SK-N-SH (cell line): ENCODE measurements at regions not wholly inside any gene's neighbourhood (a gene's known extent, or its start where the extent isn't known, plus 50 kb on each side); places are given as distances from the start of the nearest gene placed in this dataset.

Experiments
- CTCF ChIA-PET: fragments of 300-600, 350-600 bp; formaldehyde crosslinking; extraction: SDS; loops from one replicate; lab custom pipeline; 2021; lab: Yijun Ruan, JAX
- POLR2A ChIA-PET: fragments of 350-600 bp; sonication (Branson Sonifier 250); formaldehyde crosslinking; extraction: SDS; loops from one replicate; lab custom pipeline; 2020; ENCODE audit warnings: antibody characterized with exemption, inconsistent platforms; lab: Yijun Ruan, JAX
- DNase-seq: peaks from one replicate; pipeline ENCODE4 v3.0.0; 2012
- H2AFZ ChIP-seq: fragments of 200-600 bp; sonication (generic); 2 replicates; pipeline ENCODE4 v1.8.1; 2016; ENCODE audit warnings: antibody characterized with exemption, mild to moderate bottlenecking, low read depth
- H3F3A ChIP-seq: fragments of 200-600 bp; sonication (generic); replicated peaks from 2 replicates; pipeline ENCODE3; 2016; ENCODE audit warnings: antibody characterized with exemption, mild to moderate bottlenecking; ENCODE audit not compliant: insufficient read depth
- H3K27ac ChIP-seq, 2 experiments: fragments of 200-500 bp in 1 of 2; fragments of 200-600 bp in 1 of 2; sonication (Bioruptor generic) in 1 of 2; sonication (generic), shearing (Covaris generic) in 1 of 2; 2 replicates each; pipeline versions ENCODE4 v1.5.1 to v1.6.1; 2014 to 2016; ENCODE audit warnings: low read depth in 2 of 2, inconsistent platforms in 1 of 2, low read length in 1 of 2, mild to moderate bottlenecking in 1 of 2, mixed read lengths in 1 of 2
- H3K27me3 ChIP-seq: fragments of 200-600 bp; sonication (generic), shearing (Covaris generic); 2 replicates; pipeline ENCODE4 v1.6.1; 2016; ENCODE audit warnings: mixed run types; ENCODE audit not compliant: insufficient read depth
- H3K36me3 ChIP-seq, 2 experiments: fragments of 200-500 bp in 1 of 2; fragments of 200-600 bp in 1 of 2; sonication (Bioruptor generic) in 1 of 2; sonication (generic) in 1 of 2; replicated peaks in 1 of 2; 2 replicates each; pipeline versions ENCODE3 to v1.5.1; 2014 to 2016; ENCODE audit warnings: low read length in 1 of 2, mild to moderate bottlenecking in 1 of 2; ENCODE audit not compliant: insufficient read depth in 2 of 2, control insufficient read depth in 1 of 2
- H3K4me1 ChIP-seq, 2 experiments: fragments of 200-500 bp in 1 of 2; fragments of 200-600 bp in 1 of 2; sonication (Bioruptor generic) in 1 of 2; sonication (generic), shearing (Covaris generic) in 1 of 2; 2 replicates each; pipeline versions ENCODE4 v1.5.1 to v1.6.1; 2014 to 2016; ENCODE audit warnings: low read depth in 1 of 2, low read length in 1 of 2, mixed run types in 1 of 2; ENCODE audit not compliant: insufficient read depth in 2 of 2, control insufficient read depth in 1 of 2
- H3K4me2 ChIP-seq: fragments of 200-600 bp; sonication (generic), shearing (Covaris generic); 2 replicates; pipeline ENCODE4 v1.6.1; 2017; ENCODE audit warnings: mixed run types
- H3K4me3 ChIP-seq, 2 experiments: fragments of 200-500 bp in 1 of 2; fragments of 200-600 bp in 1 of 2; sonication (Bioruptor generic) in 1 of 2; sonication (generic), shearing (Covaris generic) in 1 of 2; 2 replicates each; pipeline versions ENCODE4 v1.5.1 to v1.8.1; 2014 to 2016; ENCODE audit warnings: low read depth in 2 of 2, inconsistent platforms in 1 of 2, low read length in 1 of 2, mild to moderate bottlenecking in 1 of 2, mixed read lengths in 1 of 2, moderate library complexity in 1 of 2
- H3K79me2 ChIP-seq: fragments of 200-600 bp; sonication (generic); 2 replicates; pipeline ENCODE4 v1.8.1; 2017; ENCODE audit warnings: mild to moderate bottlenecking; ENCODE audit not compliant: insufficient read depth
- H3K9ac ChIP-seq: fragments of 200-600 bp; sonication (generic); 2 replicates; pipeline ENCODE4 v1.6.1; 2017; ENCODE audit warnings: mixed run types
- H3K9me2 ChIP-seq: fragments of 200-600 bp; sonication (generic); 2 replicates; pipeline ENCODE4 v1.6.1; 2017; ENCODE audit warnings: mixed run types
- H3K9me3 ChIP-seq: fragments of 200-600 bp; sonication (generic); 2 replicates; pipeline ENCODE4 v1.6.1; 2017; ENCODE audit warnings: mixed run types, mild to moderate bottlenecking, moderate library complexity
- H4K20me1 ChIP-seq: fragments of 200-600 bp; sonication (generic); 2 replicates; pipeline ENCODE4 v1.6.1; 2017; ENCODE audit warnings: mild to moderate bottlenecking, mixed run types; ENCODE audit not compliant: insufficient read depth
- EP300 ChIP-seq, 2 experiments: IDR thresholded peaks; 2 replicates each; pipeline versions ENCODE4 v1.4.0 to v1.6.1; 2012; ENCODE audit warnings: borderline replicate concordance in 1 of 2, low read depth in 1 of 2, low read length in 1 of 2
- FOSL2 ChIP-seq: IDR thresholded peaks from 2 replicates; pipeline ENCODE4 v1.4.0; 2012; ENCODE audit warnings: low read depth, mild to moderate bottlenecking, moderate library complexity, borderline replicate concordance
- GATA2 ChIP-seq: sonication (generic); formaldehyde crosslinking; IDR thresholded peaks from 2 replicates; pipeline ENCODE4 v1.5.0; 2020; ENCODE audit warnings: mild to moderate bottlenecking, missing genetic modification reagents
- POLR2AphosphoS5 ChIP-seq: IDR thresholded peaks from 2 replicates; pipeline ENCODE4 v1.6.1; 2012; ENCODE audit warnings: low read depth, low read length
- RFX5 ChIP-seq: IDR thresholded peaks from 2 replicates; pipeline ENCODE4 v1.6.1; 2012; ENCODE audit warnings: mild to moderate bottlenecking, improper control_type of control experiment, low read length
- SIN3A ChIP-seq: IDR thresholded peaks from 2 replicates; pipeline ENCODE4 v1.6.1; 2012; ENCODE audit warnings: low read depth, mild to moderate bottlenecking, low read length, moderate library complexity, borderline replicate concordance
- SMC3 ChIP-seq: IDR thresholded peaks from 2 replicates; pipeline ENCODE4 v1.6.1; 2012; ENCODE audit warnings: low read depth, low read length, improper control_type of control experiment
- WGBS: methylation state at CpG from one replicate; pipeline ENCODE4 v1.1.6; 2017; ENCODE audit warnings: low lambda C conversion rate; 5-methylcytosine and 5-hydroxymethylcytosine counted together
- TF ChIP-seq, protein P1 (sequence below): IDR thresholded peaks from 2 replicates; pipeline ENCODE4 v1.4.0; 2012; ENCODE audit warnings: low read depth, borderline replicate concordance
- TF ChIP-seq, protein P2 (sequence below): IDR thresholded peaks from 2 replicates; pipeline ENCODE4 v1.4.0; 2012; ENCODE audit warnings: low read depth
- TF ChIP-seq, protein P3 (sequence below): fragments of 150-350 bp; IDR thresholded peaks from 2 replicates; pipeline ENCODE4 v1.6.1; 2016; ENCODE audit warnings: mild to moderate bottlenecking, low read depth, low read length

DNA sequence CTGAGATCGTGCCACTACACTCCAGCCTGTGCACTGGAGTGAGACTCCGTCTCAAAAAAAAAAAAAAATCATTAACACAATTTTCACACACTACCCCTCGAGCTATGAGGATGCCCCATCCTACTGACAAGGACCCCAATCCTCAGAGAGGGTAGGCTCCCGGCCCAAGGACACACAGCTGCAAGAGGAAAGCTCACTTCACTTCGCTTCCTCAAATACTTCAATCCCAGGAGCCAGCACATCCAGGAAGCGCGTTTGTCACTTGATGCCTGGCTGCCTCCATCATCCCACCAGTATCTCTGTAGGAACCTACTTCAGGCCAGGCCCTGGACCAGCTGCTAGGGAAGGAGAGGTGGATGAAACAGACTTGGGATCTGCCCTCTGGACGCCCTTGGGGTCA lies 144.0 kb downstream of the CRYBB2 start:
- ChIA-PET CTCF (interaction anchor here (1.1 to 1.5 kb wide), 3 partner anchors 12 to 409 kb away, joined by 3 to 4 read pairs (median 3); no protein-coding TSS in a partner anchor), POLR2A (no interaction called here)
- Histone ChIP-seq H3K9ac (no peak overlapping the region), H3F3A (no peaks in the 10 kb centered on the region), H3K27me3 (no peaks in the 10 kb centered on the region), H3K4me3 (no peak overlapping the region), H3K9me2 (no peaks in the 10 kb centered on the region), H3K36me3 (no peaks in the 10 kb centered on the region), H3K4me1 (no peaks in the 10 kb centered on the region; a peak in 1 of 4 replicates), H4K20me1 (no peaks in the 10 kb centered on the region), H2AFZ (no peak overlapping the region), H3K9me3 (no peaks in the 10 kb centered on the region), H3K4me2 (no peak overlapping the region), H3K27ac (no peak overlapping the region), H3K79me2 (no peaks in the 10 kb centered on the region)
- no peak for DNase-seq
- no peak for TF ChIP-seq FOSL2
- TF ChIP-seq, protein P1, sequence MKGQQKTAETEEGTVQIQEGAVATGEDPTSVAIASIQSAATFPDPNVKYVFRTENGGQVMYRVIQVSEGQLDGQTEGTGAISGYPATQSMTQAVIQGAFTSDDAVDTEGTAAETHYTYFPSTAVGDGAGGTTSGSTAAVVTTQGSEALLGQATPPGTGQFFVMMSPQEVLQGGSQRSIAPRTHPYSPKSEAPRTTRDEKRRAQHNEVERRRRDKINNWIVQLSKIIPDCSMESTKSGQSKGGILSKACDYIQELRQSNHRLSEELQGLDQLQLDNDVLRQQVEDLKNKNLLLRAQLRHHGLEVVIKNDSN: no peak
- no peak for TF ChIP-seq POLR2AphosphoS5
- TF ChIP-seq, protein P2, sequence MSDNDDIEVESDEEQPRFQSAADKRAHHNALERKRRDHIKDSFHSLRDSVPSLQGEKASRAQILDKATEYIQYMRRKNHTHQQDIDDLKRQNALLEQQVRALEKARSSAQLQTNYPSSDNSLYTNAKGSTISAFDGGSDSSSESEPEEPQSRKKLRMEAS: no peak
- TF ChIP-seq EP300 (IDR thresholded peaks at IDR 0.05; ENCODE audit: borderline replicate concordance in 1 of 2, low read depth in 1 of 2, low read length in 1 of 2): no peak
- TF ChIP-seq, protein P3, sequence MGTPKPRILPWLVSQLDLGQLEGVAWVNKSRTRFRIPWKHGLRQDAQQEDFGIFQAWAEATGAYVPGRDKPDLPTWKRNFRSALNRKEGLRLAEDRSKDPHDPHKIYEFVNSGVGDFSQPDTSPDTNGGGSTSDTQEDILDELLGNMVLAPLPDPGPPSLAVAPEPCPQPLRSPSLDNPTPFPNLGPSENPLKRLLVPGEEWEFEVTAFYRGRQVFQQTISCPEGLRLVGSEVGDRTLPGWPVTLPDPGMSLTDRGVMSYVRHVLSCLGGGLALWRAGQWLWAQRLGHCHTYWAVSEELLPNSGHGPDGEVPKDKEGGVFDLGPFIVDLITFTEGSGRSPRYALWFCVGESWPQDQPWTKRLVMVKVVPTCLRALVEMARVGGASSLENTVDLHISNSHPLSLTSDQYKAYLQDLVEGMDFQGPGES: no peak
- no peak for TF ChIP-seq SMC3
- no peak for TF ChIP-seq GATA2 (CRISPR knock-in tag)
- 92% methylated on average over 2 of the region's 8 CpGs for WGBS

DNA sequence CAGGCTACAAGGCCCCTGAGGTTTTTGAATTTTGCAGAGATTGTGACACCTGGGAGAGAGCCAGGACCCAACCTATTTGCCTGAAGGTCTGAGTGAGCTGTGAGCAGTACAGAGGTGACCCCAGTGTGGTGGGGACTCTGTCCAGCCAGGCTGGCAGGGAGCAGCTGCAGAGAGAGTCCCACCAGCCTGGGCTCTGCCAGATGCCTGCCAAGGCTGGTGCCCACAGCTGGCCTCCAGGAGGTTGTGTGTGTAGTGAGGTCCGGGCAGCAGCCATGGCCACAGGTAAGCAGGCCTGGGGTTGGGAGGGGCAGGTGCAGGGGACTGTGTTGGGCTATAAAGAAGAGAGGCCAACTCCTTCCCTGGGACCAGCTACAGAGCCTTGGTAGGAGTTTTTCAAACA lies 144.8 kb downstream of the CRYBB2 start:
- Histone ChIP-seq H4K20me1 (no peaks in the 10 kb centered on the region), H3K9ac (no peak overlapping the region), H3K9me2 (no peaks in the 10 kb centered on the region), H3K27ac (no peak overlapping the region; a peak in 1 of 4 replicates)
- DNase-seq: no peak
- no peak for TF ChIP-seq RFX5
- TF ChIP-seq SIN3A: no peak
- TF ChIP-seq, all 33 proteins: peak for 0
- Histone ChIP-seq H3K36me3 (no peaks in the 10 kb centered on the region), H3F3A (no peaks in the 10 kb centered on the region), H2AFZ (no peak overlapping the region), H3K4me2 (no peak overlapping the region), H3K79me2 (no peaks in the 10 kb centered on the region), H3K27me3 (no peaks in the 10 kb centered on the region), H3K4me3 (no peak overlapping the region), H3K4me1 (no peaks in the 10 kb centered on the region; a peak in 1 of 4 replicates), H3K9me3 (no peaks in the 10 kb centered on the region)
- ChIA-PET POLR2A (no interaction called here), CTCF (interaction anchor here (1.5 kb wide), 2 partner anchors 15 to 409 kb away, joined by 3 to 4 read pairs; no protein-coding TSS in a partner anchor)
- no CpG with 5 or more reads among the region's 1 CpG for WGBS
